CD4-positive, alpha-beta T cell (primary cell): ENCODE measurements at regions not wholly inside any gene's neighbourhood (a gene's known extent, or its start where the extent isn't known, plus 50 kb on each side); places are given as distances from the start of the nearest gene placed in this dataset.

Experiments
- ATAC-seq: fragments of 200-7000 bp; cut with Tn5 transposase; one replicate; pipeline ENCODE4 v1.10.0; 2022; ENCODE audit warnings: mild to moderate bottlenecking; ENCODE audit not compliant: poor library complexity
- CTCF ChIA-PET: fragments of 350-600 bp; sonication (Branson Sonifier 250); formaldehyde crosslinking; loops from one replicate; lab custom pipeline; 2021; ENCODE audit warnings: antibody characterized with exemption, inconsistent platforms; lab: Charles Lee
- POLR2A ChIA-PET: fragments of 350-600 bp; sonication (Branson Sonifier 250); formaldehyde crosslinking; loops from one replicate; lab custom pipeline; 2021; ENCODE audit warnings: antibody characterized with exemption, inconsistent platforms; lab: Charles Lee
- DNase-seq, 14 experiments: peaks; one replicate each; pipeline ENCODE4 v3.0.0-alpha.2; 2013 to 2020; ENCODE audit warnings: mixed read lengths in 2 of 14
- H3K27ac ChIP-seq, 2 donors: one replicate each; pipeline versions ENCODE4 v1.5.1 to v1.7.0; 2013; ENCODE audit warnings: low read length in 2 of 2, low read depth in 1 of 2, mild to moderate bottlenecking in 1 of 2
- H3K27me3 ChIP-seq, 2 experiments: 1 replicate in 1 of 2; 2 replicates in 1 of 2; pipeline versions ENCODE4 v1.6.1 to v1.7.0; 2013; ENCODE audit warnings: low read length in 2 of 2, control low read depth in 1 of 2, mild to moderate bottlenecking in 1 of 2, moderate library complexity in 1 of 2; ENCODE audit not compliant: insufficient read depth in 2 of 2, control insufficient read depth in 1 of 2
- H3K36me3 ChIP-seq: one replicate; pipeline ENCODE4 v1.6.1; 2013; ENCODE audit warnings: low read length, control low read depth; ENCODE audit not compliant: insufficient read depth
- H3K4me1 ChIP-seq: one replicate; pipeline ENCODE4 v1.6.1; 2013; ENCODE audit warnings: low read length, control low read depth; ENCODE audit not compliant: insufficient read depth
- H3K4me3 ChIP-seq: one replicate; pipeline ENCODE4 v1.5.1; 2013; ENCODE audit warnings: mild to moderate bottlenecking, low read length, moderate library complexity
- H3K9me3 ChIP-seq, 2 experiments: 1 replicate in 1 of 2; 2 replicates in 1 of 2; pipeline versions ENCODE4 v1.6.1 to v1.7.0; 2013; ENCODE audit warnings: low read length in 2 of 2, mild to moderate bottlenecking in 2 of 2, control low read depth in 1 of 2, moderate library complexity in 1 of 2; ENCODE audit not compliant: control insufficient read depth in 1 of 2, insufficient read depth in 1 of 2
- H3K27ac Mint-ChIP-seq: one replicate; pipeline ENCODE4 v1.8.0; 2020; ENCODE audit warnings: mixed read lengths
- H3K27me3 Mint-ChIP-seq: one replicate; pipeline ENCODE4 v1.8.0; 2021; ENCODE audit warnings: mixed read lengths
- H3K36me3 Mint-ChIP-seq: one replicate; pipeline ENCODE4 v1.8.0; 2021; ENCODE audit warnings: low read depth, mixed read lengths
- H3K4me1 Mint-ChIP-seq: one replicate; pipeline ENCODE4 v1.8.0; 2021; ENCODE audit warnings: low read depth, mixed read lengths
- H3K4me3 Mint-ChIP-seq: one replicate; pipeline ENCODE4 v1.8.0; 2020; ENCODE audit warnings: mild to moderate bottlenecking, mixed read lengths
- H3K9me3 Mint-ChIP-seq: one replicate; pipeline ENCODE4 v1.8.0; 2020; ENCODE audit warnings: mixed read lengths
- CTCF ChIP-seq: fragments of 200-600 bp; IDR thresholded peaks from one replicate; pipeline ENCODE4 v1.8.0; 2022; ENCODE audit warnings: antibody characterized with exemption, mild to moderate bottlenecking
- intact Hi-C, 2 experiments: fragments of 100-400 bp; cut with DNase I in 1 of 2; cut with micrococcal nuclease in 1 of 2; formaldehyde crosslinking; loops; one replicate each; pipeline versions ENCODE4 v1.15.1 to v1.9.0; 2023 to 2025; cut with DNase I, micrococcal nuclease

GRCh38 chr15:38197553-38197952 lies 55.1 kb upstream of the SPRED1 start:
- CTCF ChIA-PET = no interaction called here

GRCh38 chr15:38201714-38202113 lies 50.9 kb upstream of the SPRED1 start:
- Mint-ChIP-seq H3K36me3 (no peaks in the 10 kb centered on the region), H3K4me1 (no peaks in the 10 kb centered on the region), H3K27me3 (peaks cover 57% of the 10 kb centered on the region), H3K9me3 (no peaks in the 10 kb centered on the region), H3K4me3 (no peak overlapping the region), H3K27ac (no peak overlapping the region)
- CTCF ChIA-PET = no interaction called here
- H3K27me3 ChIP-seq = peaks cover 0 to 3% of the 10 kb centered on the region in 2 experiments
- DNase-seq (no peak), ATAC-seq (no peak)
- H3K9me3 ChIP-seq = no peaks in the 10 kb centered on the region
- no peak for TF ChIP-seq CTCF
- POLR2A ChIA-PET = no interaction called here
- no peak overlapping the region for H3K4me3 ChIP-seq
- intact Hi-C loops = no loop called here
- H3K36me3 ChIP-seq = no peaks in the 10 kb centered on the region
- H3K4me1 ChIP-seq = no peaks in the 10 kb centered on the region
- H3K27ac ChIP-seq = no peak overlapping the region

More at GRCh38 chr15:38197553-38197952, 55.1 kb upstream of the SPRED1 start:
- no peaks in the 10 kb centered on the region for H3K9me3 Mint-ChIP-seq
- H3K27me3 ChIP-seq = peaks cover 0 to 3% of the 10 kb centered on the region in 2 experiments
- intact Hi-C loops = no loop called here
- DNase-seq (no peak), ATAC-seq (no peak)
- H3K4me1 ChIP-seq = no peaks in the 10 kb centered on the region
- H3K27ac Mint-ChIP-seq = no peak overlapping the region
- POLR2A ChIA-PET = no interaction called here
- H3K4me1 Mint-ChIP-seq = no peaks in the 10 kb centered on the region
- H3K4me3 Mint-ChIP-seq = no peak overlapping the region
- no peaks in the 10 kb centered on the region for H3K9me3 ChIP-seq
- H3K36me3 Mint-ChIP-seq = no peaks in the 10 kb centered on the region
- TF ChIP-seq CTCF = no peak
- H3K4me3 ChIP-seq = no peak overlapping the region
- no peak overlapping the region for H3K27ac ChIP-seq
- peaks cover 41% of the 10 kb centered on the region for H3K27me3 Mint-ChIP-seq
- no peaks in the 10 kb centered on the region for H3K36me3 ChIP-seq

- H3K27me3 ChIP-seq = peaks cover 0 to 3% of the 10 kb centered on the region in 2 experiments
- no peak overlapping the region for H3K4me3 Mint-ChIP-seq
- no peaks in the 10 kb centered on the region for H3K4me1 ChIP-seq
- H3K27me3 Mint-ChIP-seq = peaks cover 56% of the 10 kb centered on the region
- H3K9me3 Mint-ChIP-seq = no peaks in the 10 kb centered on the region
- no peak overlapping the region for H3K27ac ChIP-seq
- no peak for ATAC-seq
- no peak for TF ChIP-seq CTCF
- no peaks in the 10 kb centered on the region for H3K9me3 ChIP-seq
- H3K36me3 Mint-ChIP-seq = no peaks in the 10 kb centered on the region
- DNase-seq = no peak
- H3K36me3 ChIP-seq = no peaks in the 10 kb centered on the region
- no peak overlapping the region for H3K27ac Mint-ChIP-seq
- H3K4me1 Mint-ChIP-seq = no peaks in the 10 kb centered on the region
- CTCF ChIA-PET = no interaction called here
- no peak overlapping the region for H3K4me3 ChIP-seq
- POLR2A ChIA-PET = no interaction called here
- intact Hi-C loops = no loop called here
Measured at GRCh38 chr15:38202361-38202760, 50.3 kb upstream of the SPRED1 start.
